PFSK-1 (cell line): ENCODE measurements at regions not wholly inside any gene's neighbourhood (a gene's known extent, or its start where the extent isn't known, plus 50 kb on each side); places are given as distances from the start of the nearest gene placed in this dataset.

Experiments used
- FOXP2 ChIP-seq: optimal IDR thresholded peaks from 2 replicates; pipeline ENCODE3; 2011; ENCODE audit warnings: borderline replicate concordance, control low read depth, inconsistent platforms; ENCODE audit not compliant: insufficient read depth; ENCODE audit errors: extremely low read length, extremely low read depth
- POLR2AphosphoS5 ChIP-seq: IDR thresholded peaks from 2 replicates; pipeline ENCODE4 v1.6.1; 2012; ENCODE audit warnings: low read depth, mild to moderate bottlenecking, control low read depth, low read length, moderate library complexity
- SIN3A ChIP-seq: IDR thresholded peaks from 2 replicates; pipeline ENCODE4 v1.6.1; 2012; ENCODE audit warnings: mild to moderate bottlenecking, low read length, moderate library complexity, borderline replicate concordance; ENCODE audit not compliant: insufficient read depth
- TAF1 ChIP-seq: IDR thresholded peaks from 2 replicates; pipeline ENCODE4 v1.6.1; 2012; ENCODE audit warnings: low read length, control low read depth, borderline replicate concordance; ENCODE audit not compliant: insufficient read depth
- TF ChIP-seq, protein P1 (sequence below), 2 experiments: IDR thresholded peaks; 2 replicates each; pipeline versions ENCODE4 v1.6.1 to v1.8.0; 2011 to 2012; ENCODE audit warnings: low read depth in 2 of 2, low read length in 2 of 2, control low read depth in 1 of 2, inconsistent platforms in 1 of 2, mild to moderate bottlenecking in 1 of 2, moderate library complexity in 1 of 2; ENCODE audit not compliant: insufficient read depth in 1 of 2

DNA sequence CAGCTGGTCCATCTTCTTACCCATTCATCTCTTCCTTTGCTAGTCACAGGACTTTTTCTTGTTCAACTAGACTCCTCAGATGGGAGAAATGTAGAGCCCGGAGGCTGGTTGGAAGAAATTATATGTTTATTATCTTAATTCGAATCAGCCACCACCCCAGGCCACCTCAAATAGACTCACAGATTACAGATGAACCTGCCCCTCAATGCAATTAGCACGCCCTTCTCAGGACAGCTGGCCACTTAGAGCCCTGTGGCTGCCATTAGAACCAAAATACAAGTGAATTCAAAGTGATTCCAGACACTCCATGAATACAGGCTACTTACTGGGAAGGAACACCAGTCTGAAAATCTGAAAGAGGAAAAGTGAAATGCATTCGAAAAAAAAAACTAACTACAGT is 176.4 kb downstream of the MAFB start:
- TF ChIP-seq, protein P1, sequence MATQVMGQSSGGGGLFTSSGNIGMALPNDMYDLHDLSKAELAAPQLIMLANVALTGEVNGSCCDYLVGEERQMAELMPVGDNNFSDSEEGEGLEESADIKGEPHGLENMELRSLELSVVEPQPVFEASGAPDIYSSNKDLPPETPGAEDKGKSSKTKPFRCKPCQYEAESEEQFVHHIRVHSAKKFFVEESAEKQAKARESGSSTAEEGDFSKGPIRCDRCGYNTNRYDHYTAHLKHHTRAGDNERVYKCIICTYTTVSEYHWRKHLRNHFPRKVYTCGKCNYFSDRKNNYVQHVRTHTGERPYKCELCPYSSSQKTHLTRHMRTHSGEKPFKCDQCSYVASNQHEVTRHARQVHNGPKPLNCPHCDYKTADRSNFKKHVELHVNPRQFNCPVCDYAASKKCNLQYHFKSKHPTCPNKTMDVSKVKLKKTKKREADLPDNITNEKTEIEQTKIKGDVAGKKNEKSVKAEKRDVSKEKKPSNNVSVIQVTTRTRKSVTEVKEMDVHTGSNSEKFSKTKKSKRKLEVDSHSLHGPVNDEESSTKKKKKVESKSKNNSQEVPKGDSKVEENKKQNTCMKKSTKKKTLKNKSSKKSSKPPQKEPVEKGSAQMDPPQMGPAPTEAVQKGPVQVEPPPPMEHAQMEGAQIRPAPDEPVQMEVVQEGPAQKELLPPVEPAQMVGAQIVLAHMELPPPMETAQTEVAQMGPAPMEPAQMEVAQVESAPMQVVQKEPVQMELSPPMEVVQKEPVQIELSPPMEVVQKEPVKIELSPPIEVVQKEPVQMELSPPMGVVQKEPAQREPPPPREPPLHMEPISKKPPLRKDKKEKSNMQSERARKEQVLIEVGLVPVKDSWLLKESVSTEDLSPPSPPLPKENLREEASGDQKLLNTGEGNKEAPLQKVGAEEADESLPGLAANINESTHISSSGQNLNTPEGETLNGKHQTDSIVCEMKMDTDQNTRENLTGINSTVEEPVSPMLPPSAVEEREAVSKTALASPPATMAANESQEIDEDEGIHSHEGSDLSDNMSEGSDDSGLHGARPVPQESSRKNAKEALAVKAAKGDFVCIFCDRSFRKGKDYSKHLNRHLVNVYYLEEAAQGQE (IDR thresholded peaks at IDR 0.05; ENCODE audit: insufficient read depth in 1 of 2, low read depth in 2 of 2, low read length in 2 of 2): no peak
- TF ChIP-seq TAF1 (no peak), FOXP2 (no peak), POLR2AphosphoS5 (no peak), SIN3A (no peak)

DNA sequence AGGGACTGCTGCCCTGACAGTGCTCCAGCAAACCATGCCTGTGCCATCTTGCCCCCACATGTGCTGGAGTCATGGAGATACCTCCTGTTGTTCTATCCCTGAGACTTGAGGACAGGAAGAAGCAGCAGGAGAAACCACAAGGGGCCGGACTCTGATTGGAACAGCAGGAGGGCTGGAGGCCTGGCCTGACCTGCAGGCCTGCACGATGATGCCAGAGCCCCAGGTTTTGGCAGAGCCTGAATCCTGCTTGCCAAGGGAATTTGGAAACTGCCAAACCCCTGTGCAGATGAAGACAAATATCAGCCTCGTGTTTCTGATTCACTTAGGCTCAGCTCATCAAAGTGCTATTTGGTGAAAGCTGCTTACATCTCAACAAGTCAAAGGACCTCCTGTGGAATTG is 177.6 kb downstream of the MAFB start:
- TF ChIP-seq POLR2AphosphoS5 (no peak), TAF1 (no peak), SIN3A (no peak), FOXP2 (no peak)
- TF ChIP-seq, protein P1 (IDR thresholded peaks at IDR 0.05; ENCODE audit: insufficient read depth in 1 of 2, low read depth in 2 of 2, low read length in 2 of 2): no peak

DNA sequence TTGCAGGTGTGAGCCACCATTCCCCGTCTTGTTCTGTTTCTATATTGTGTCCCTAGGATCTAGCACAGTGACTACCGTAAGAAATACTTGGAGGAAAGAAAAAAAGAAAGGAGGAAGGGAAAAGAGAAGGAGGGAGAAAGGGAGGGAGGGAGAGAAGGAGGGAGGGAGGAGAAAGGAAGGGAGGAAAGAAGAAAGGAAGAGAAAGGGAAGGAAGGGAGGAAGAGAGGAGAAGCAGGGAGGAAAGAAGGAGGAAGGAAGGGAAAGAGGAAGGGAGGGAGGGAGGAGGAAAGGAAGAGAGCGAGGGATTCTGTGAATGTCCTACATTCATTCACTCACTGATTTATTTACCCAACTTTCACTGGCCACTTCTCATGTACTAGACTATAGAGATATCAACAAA is 178.4 kb downstream of the MAFB start:
- TF ChIP-seq SIN3A (no peak), POLR2AphosphoS5 (no peak), TAF1 (no peak), FOXP2 (no peak)
- TF ChIP-seq, protein P1 (IDR thresholded peaks at IDR 0.05; ENCODE audit: insufficient read depth in 1 of 2, low read depth in 2 of 2, low read length in 2 of 2): no peak

DNA sequence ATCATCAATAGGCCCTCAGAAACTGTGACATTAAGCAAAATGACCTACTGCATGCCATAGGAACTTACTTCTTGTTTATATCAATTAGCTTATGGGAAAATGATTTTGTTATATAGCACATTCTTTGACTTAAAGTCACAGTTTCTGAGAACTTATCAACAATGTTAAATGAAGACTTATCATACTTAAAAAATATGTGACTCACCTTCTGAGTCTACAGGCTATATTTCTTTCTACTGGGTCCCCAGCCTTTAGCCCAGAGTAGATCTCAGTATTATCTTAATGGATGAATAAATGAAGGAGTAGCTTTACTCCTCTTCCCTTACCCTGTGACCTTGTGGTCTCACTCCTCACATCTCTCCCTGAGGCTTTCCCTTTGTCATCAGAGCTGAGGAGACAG is 180.2 kb downstream of the MAFB start:
- TF ChIP-seq SIN3A (no peak), TAF1 (no peak), POLR2AphosphoS5 (no peak)

DNA sequence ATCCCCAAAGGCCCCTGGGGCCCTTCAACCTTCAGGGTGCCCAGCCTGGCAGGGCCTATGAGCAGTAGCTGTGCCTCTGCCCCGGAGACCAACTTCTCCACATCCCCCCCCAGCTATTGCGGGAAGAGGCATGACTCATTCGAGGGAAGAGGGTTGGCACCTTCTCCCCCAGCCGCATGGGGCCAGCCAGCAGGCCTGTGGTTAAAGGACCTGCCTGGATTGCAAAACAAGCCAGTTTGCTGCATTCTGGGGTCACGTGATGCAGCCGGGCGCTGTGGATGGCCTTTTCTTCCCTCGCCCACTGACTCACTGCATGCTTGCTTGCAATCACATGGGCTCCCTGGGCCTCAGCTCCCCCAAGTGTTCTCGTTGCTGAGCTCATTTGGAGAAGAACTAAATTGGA is 182.5 kb downstream of the MAFB start:
- TF ChIP-seq, protein P1 (IDR thresholded peaks at IDR 0.05; ENCODE audit: insufficient read depth in 1 of 2, low read depth in 2 of 2, low read length in 2 of 2): no peak
- TF ChIP-seq SIN3A (no peak), FOXP2 (no peak), TAF1 (no peak), POLR2AphosphoS5 (no peak)
